ENCODE measurements at regions not wholly inside any gene's neighbourhood (a gene's known extent, or its start where the extent isn't known, plus 50 kb on each side); places are given as distances from the start of the nearest gene placed in this dataset.

DNA sequence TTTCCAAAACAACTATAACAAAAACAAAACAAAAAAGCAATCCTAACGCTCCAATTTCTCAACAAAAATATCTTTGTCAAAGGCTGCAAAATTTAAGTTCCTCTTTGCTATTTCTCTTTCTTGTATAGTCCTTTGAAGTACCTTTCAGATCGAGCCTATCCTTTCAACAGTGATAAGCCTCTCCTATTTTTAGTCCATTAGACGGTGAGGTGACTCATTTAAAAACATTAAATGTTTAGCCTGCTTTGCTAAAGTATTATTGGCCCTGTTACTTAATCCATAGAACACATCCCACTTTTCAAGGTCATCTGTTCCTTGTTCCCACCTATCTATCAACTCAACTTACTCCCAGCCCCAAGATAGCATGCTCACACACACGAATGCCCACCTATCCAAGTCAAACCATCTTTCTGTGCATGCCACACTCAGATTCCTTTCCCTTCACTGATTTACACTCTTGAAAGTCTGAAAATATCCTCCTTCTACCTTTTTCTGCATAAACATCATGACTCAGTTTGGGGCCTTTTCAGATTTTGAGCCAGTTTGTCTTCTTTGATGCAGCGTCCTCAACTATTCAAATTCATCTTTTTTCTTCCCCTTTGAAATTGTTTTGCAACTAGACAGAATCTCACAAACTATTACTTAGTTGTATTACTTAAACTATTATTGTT, 224.9 kb upstream of the TMEM229A start:
- ChIA-PET CTCF (no interaction called here), POLR2A (no interaction called here)
- Mint-ChIP-seq H3K36me3 (no peaks in the 10 kb centered on the region), H3K4me1 (peaks cover 23% of the 10 kb centered on the region), H3K9me3 (no peaks in the 10 kb centered on the region), H3K27me3 (ENCODE audit: low read depth) (peaks cover 7% of the 10 kb centered on the region), H3K27ac (no peak overlapping the region), H3K4me3 (no peak overlapping the region)
- TF ChIP-seq NFYB (CRISPR knock-in tag; conservative IDR thresholded peaks at IDR 0.05; ENCODE audit: low read depth) (no peak), ZNF219 (CRISPR knock-in tag; IDR thresholded peaks at IDR 0.05; ENCODE audit: borderline replicate concordance) (no peak), ZNF416 (CRISPR knock-in tag; IDR thresholded peaks at IDR 0.05) (no peak), NFE2L1 (CRISPR knock-in tag; IDR thresholded peaks at IDR 0.05) (no peak), NFATC4 (CRISPR knock-in tag; IDR thresholded peaks at IDR 0.05) (no peak), ZNF671 (CRISPR knock-in tag; IDR thresholded peaks at IDR 0.05) (no peak), HMGA2 (CRISPR knock-in tag; IDR thresholded peaks at IDR 0.05) (no peak)
- TF ChIP-seq, protein P1, sequence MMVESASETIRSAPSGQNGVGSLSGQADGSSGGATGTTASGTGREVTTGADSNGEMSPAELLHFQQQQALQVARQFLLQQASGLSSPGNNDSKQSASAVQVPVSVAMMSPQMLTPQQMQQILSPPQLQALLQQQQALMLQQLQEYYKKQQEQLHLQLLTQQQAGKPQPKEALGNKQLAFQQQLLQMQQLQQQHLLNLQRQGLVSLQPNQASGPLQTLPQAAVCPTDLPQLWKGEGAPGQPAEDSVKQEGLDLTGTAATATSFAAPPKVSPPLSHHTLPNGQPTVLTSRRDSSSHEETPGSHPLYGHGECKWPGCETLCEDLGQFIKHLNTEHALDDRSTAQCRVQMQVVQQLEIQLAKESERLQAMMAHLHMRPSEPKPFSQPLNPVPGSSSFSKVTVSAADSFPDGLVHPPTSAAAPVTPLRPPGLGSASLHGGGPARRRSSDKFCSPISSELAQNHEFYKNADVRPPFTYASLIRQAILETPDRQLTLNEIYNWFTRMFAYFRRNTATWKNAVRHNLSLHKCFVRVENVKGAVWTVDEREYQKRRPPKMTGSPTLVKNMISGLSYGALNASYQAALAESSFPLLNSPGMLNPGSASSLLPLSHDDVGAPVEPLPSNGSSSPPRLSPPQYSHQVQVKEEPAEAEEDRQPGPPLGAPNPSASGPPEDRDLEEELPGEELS (CRISPR knock-in tag; IDR thresholded peaks at IDR 0.05), result no peak
- TF ChIP-seq, protein P2, sequence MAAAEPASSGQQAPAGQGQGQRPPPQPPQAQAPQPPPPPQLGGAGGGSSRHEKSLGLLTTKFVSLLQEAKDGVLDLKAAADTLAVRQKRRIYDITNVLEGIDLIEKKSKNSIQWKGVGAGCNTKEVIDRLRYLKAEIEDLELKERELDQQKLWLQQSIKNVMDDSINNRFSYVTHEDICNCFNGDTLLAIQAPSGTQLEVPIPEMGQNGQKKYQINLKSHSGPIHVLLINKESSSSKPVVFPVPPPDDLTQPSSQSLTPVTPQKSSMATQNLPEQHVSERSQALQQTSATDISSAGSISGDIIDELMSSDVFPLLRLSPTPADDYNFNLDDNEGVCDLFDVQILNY (CRISPR knock-in tag; IDR thresholded peaks at IDR 0.05), result no peak
- TF ChIP-seq, protein P3, sequence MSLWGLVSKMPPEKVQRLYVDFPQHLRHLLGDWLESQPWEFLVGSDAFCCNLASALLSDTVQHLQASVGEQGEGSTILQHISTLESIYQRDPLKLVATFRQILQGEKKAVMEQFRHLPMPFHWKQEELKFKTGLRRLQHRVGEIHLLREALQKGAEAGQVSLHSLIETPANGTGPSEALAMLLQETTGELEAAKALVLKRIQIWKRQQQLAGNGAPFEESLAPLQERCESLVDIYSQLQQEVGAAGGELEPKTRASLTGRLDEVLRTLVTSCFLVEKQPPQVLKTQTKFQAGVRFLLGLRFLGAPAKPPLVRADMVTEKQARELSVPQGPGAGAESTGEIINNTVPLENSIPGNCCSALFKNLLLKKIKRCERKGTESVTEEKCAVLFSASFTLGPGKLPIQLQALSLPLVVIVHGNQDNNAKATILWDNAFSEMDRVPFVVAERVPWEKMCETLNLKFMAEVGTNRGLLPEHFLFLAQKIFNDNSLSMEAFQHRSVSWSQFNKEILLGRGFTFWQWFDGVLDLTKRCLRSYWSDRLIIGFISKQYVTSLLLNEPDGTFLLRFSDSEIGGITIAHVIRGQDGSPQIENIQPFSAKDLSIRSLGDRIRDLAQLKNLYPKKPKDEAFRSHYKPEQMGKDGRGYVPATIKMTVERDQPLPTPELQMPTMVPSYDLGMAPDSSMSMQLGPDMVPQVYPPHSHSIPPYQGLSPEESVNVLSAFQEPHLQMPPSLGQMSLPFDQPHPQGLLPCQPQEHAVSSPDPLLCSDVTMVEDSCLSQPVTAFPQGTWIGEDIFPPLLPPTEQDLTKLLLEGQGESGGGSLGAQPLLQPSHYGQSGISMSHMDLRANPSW (CRISPR knock-in tag; conservative IDR thresholded peaks at IDR 0.05; ENCODE audit: low read depth), result no peak
- TF ChIP-seq, protein P4, sequence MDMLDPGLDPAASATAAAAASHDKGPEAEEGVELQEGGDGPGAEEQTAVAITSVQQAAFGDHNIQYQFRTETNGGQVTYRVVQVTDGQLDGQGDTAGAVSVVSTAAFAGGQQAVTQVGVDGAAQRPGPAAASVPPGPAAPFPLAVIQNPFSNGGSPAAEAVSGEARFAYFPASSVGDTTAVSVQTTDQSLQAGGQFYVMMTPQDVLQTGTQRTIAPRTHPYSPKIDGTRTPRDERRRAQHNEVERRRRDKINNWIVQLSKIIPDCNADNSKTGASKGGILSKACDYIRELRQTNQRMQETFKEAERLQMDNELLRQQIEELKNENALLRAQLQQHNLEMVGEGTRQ (CRISPR knock-in tag; IDR thresholded peaks at IDR 0.05), result no peak
- TF ChIP-seq, protein P5, sequence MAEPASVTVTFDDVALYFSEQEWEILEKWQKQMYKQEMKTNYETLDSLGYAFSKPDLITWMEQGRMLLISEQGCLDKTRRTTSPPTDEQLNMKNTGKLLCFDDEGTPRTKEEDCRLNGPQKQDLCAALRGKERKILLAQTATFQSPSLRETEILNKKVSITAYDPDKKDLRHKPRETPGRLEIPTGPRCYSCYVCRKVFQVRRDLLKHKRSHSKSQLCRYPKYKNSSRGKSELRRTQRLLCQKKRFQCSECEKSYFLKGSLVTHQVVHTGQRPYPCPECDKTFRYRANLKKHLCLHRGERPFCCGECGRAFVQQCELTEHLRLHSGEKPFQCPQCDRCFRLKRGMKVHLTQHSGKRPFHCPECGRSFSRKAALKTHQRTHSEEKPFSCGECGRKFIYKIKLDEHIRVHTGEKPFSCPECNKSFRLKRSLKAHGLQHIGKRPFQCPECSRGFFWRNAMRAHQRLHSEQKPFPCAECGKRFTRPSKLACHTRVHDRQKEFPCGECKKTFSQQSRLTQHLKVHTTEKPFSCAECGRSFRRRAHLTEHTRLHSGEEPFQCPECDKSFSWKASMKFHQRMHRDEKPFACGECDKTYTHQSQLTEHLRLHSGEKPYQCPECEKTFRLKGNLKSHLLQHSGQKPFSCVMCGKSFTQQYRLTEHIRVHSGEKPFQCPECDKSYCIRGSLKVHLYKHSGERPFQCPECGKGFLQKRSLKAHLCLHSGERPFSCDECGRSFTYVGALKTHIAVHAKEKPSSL (CRISPR knock-in tag; conservative IDR thresholded peaks at IDR 0.05), result no peak
- ATAC-seq (no peak), DNase-seq (ENCODE audit: low spot score) (no peak)

DNA sequence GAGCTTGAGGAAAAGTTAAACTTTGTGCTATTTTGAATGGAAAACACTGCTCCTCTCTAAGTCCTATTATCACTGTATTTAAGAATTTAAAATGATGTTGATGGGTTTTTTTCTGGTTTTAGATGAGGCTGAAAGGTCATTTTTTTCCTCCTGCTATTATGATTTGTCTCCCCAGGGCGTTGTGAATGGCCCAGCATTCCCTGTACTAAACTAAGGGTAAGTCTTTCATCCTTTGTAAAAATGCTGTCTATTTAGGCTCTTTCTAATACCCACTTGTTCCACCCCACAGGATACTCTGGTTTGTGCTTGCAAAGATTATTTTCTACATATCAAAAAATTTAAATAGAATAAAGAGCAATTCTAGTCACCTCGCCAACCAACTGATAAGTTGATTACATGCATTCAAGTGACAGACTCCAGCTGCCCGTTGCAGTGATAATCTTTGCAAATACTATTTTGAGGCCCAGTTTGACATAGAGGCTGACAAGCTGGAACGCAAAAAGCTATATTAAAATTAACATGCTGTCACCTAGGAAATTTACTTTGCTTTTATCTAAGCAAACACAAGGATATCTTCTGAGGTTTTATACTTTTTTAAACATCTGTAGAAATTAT, 222.3 kb upstream of the TMEM229A start:
- Mint-ChIP-seq H3K27ac (no peak overlapping the region), H3K27me3 (ENCODE audit: low read depth) (no peaks in the 10 kb centered on the region; the same call in none of the 2 replicates), H3K36me3 (no peaks in the 10 kb centered on the region), H3K4me1 (peaks cover 7% of the 10 kb centered on the region), H3K9me3 (no peaks in the 10 kb centered on the region), H3K4me3 (no peak overlapping the region)
- ATAC-seq, result no peak
- POLR2A ChIA-PET, result no interaction called here
- CTCF ChIA-PET, result no interaction called here
- DNase-seq (ENCODE audit: low spot score), result no peak
- TF ChIP-seq MXD4 (CRISPR knock-in tag; IDR thresholded peaks at IDR 0.05; ENCODE audit: borderline replicate concordance) (no peak), RORB (CRISPR knock-in tag; IDR thresholded peaks at IDR 0.05) (no peak), MYBL2 (CRISPR knock-in tag; IDR thresholded peaks at IDR 0.05) (no peak), ATF1 (CRISPR knock-in tag; IDR thresholded peaks at IDR 0.05) (no peak)
- TF ChIP-seq, protein P6, sequence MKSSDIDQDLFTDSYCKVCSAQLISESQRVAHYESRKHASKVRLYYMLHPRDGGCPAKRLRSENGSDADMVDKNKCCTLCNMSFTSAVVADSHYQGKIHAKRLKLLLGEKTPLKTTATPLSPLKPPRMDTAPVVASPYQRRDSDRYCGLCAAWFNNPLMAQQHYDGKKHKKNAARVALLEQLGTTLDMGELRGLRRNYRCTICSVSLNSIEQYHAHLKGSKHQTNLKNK (CRISPR knock-in tag; IDR thresholded peaks at IDR 0.05), result no peak
- TF ChIP-seq, protein P7, sequence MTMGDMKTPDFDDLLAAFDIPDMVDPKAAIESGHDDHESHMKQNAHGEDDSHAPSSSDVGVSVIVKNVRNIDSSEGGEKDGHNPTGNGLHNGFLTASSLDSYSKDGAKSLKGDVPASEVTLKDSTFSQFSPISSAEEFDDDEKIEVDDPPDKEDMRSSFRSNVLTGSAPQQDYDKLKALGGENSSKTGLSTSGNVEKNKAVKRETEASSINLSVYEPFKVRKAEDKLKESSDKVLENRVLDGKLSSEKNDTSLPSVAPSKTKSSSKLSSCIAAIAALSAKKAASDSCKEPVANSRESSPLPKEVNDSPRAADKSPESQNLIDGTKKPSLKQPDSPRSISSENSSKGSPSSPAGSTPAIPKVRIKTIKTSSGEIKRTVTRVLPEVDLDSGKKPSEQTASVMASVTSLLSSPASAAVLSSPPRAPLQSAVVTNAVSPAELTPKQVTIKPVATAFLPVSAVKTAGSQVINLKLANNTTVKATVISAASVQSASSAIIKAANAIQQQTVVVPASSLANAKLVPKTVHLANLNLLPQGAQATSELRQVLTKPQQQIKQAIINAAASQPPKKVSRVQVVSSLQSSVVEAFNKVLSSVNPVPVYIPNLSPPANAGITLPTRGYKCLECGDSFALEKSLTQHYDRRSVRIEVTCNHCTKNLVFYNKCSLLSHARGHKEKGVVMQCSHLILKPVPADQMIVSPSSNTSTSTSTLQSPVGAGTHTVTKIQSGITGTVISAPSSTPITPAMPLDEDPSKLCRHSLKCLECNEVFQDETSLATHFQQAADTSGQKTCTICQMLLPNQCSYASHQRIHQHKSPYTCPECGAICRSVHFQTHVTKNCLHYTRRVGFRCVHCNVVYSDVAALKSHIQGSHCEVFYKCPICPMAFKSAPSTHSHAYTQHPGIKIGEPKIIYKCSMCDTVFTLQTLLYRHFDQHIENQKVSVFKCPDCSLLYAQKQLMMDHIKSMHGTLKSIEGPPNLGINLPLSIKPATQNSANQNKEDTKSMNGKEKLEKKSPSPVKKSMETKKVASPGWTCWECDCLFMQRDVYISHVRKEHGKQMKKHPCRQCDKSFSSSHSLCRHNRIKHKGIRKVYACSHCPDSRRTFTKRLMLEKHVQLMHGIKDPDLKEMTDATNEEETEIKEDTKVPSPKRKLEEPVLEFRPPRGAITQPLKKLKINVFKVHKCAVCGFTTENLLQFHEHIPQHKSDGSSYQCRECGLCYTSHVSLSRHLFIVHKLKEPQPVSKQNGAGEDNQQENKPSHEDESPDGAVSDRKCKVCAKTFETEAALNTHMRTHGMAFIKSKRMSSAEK (CRISPR knock-in tag; IDR thresholded peaks at IDR 0.05; ENCODE audit: borderline replicate concordance), result no peak
- TF ChIP-seq, protein P8, sequence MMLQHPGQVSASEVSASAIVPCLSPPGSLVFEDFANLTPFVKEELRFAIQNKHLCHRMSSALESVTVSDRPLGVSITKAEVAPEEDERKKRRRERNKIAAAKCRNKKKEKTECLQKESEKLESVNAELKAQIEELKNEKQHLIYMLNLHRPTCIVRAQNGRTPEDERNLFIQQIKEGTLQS (CRISPR knock-in tag; conservative IDR thresholded peaks at IDR 0.05), result no peak

Data from WTC11 (cell line).